Gastroesophageal sphincter (tissue), 4 donors: ENCODE measurements at regions not wholly inside any gene's neighbourhood (a gene's known extent, or its start where the extent isn't known, plus 50 kb on each side); places are given as distances from the start of the nearest gene placed in this dataset.

Experiments
- ATAC-seq: fragments of 150-250 bp; one replicate; pipeline ENCODE4 v1.9.1; 2016; ENCODE audit warnings: mild to moderate bottlenecking, moderate library complexity
- H3K27ac ChIP-seq, 4 donors: fragments of 200-600 bp; sonication (generic) in 3 of 4; 1 replicate in 3 of 4; 2 replicates in 1 of 4; pipeline ENCODE4 v1.5.1; 2016 to 2019
- H3K27me3 ChIP-seq: fragments of 200-600 bp; sonication (generic); one replicate; pipeline ENCODE4 v1.5.1; 2019
- H3K36me3 ChIP-seq, 2 donors: fragments of 200-600 bp; sonication (generic); one replicate each; pipeline ENCODE4 v1.5.1; 2019; ENCODE audit warnings: control low read depth in 1 of 2
- H3K4me1 ChIP-seq, 3 donors: fragments of 200-600 bp; sonication (generic); 1 replicate in 2 of 3; 2 replicates in 1 of 3; pipeline ENCODE4 v1.5.1; 2016 to 2019; ENCODE audit warnings: control low read depth in 2 of 3
- H3K4me3 ChIP-seq, 2 donors: fragments of 200-600 bp; sonication (generic); one replicate each; pipeline ENCODE4 v1.5.1; 2019; ENCODE audit warnings: mild to moderate bottlenecking in 1 of 2, moderate library complexity in 1 of 2
- H3K9me3 ChIP-seq, 3 donors: fragments of 200-600 bp; sonication (generic); one replicate each; pipeline ENCODE4 v1.5.1; 2017 to 2019; ENCODE audit warnings: control low read depth in 2 of 3
- EP300 ChIP-seq: sonication (generic); formaldehyde crosslinking; IDR thresholded peaks from one replicate; pipeline ENCODE4 v1.6.1; 2017; ENCODE audit warnings: antibody characterized with exemption, mild to moderate bottlenecking
- POLR2A ChIP-seq, 2 donors: fragments of 450-650 bp; IDR thresholded peaks; one replicate each; pipeline ENCODE4 v1.6.1; 2017; ENCODE audit warnings: antibody characterized with exemption in 2 of 2, mild to moderate bottlenecking in 2 of 2, moderate library complexity in 1 of 2
- POLR2AphosphoS5 ChIP-seq: sonication (generic); formaldehyde crosslinking; IDR thresholded peaks from one replicate; pipeline ENCODE4 v1.6.1; 2017; ENCODE audit warnings: antibody characterized with exemption
- WGBS, 2 donors: methylation state at CpG; one replicate each; pipeline ENCODE4 v1.1.5; 2018; ENCODE audit warnings: low coverage in 1 of 2; 5-methylcytosine and 5-hydroxymethylcytosine counted together
- TF ChIP-seq, protein P1 (sequence below), 4 experiments: fragments of 200-600 bp in 2 of 4; fragments of 450-650 bp in 2 of 4; sonication (generic) in 1 of 4; IDR thresholded peaks; one replicate each; pipeline ENCODE4 v1.5.1; 2017 to 2019; ENCODE audit warnings: antibody characterized with exemption in 4 of 4, mild to moderate bottlenecking in 2 of 4, moderate library complexity in 2 of 4

DNA sequence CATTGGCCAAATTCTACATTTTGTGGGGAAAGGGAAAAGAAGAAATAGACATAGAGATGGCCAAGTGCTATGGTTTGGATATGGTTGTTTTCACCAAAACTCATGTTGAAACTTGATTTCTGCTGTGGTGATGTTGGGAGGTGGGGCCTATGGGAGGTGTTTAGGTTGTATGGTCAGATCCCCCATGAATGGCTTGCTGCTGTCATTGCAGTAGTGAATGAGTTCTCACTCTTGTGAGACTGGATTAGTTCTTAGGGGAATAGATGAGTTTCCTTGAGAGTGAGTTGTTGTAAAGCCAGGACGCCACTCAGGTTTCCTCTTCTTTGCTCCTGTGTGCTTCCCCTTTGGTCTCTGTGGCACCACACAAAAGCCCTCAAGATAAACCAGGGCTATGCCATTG, 242.6 kb upstream of the RFC3 start:
- H3K27me3 ChIP-seq, result no peaks in the 10 kb centered on the region
- 63% methylated on average over 1 of the region's 1 CpG; no CpG with 5 or more reads in 1 of the 2 donors for WGBS, 2 donors
- H3K4me3 ChIP-seq, result no peak overlapping the region
- H3K36me3 ChIP-seq, result no peaks in the 10 kb centered on the region
- no peak overlapping the region for H3K27ac ChIP-seq
- TF ChIP-seq POLR2A (IDR thresholded peaks at IDR 0.05) (no peak), POLR2AphosphoS5 (no peak), EP300 (no peak)
- TF ChIP-seq, protein P1, sequence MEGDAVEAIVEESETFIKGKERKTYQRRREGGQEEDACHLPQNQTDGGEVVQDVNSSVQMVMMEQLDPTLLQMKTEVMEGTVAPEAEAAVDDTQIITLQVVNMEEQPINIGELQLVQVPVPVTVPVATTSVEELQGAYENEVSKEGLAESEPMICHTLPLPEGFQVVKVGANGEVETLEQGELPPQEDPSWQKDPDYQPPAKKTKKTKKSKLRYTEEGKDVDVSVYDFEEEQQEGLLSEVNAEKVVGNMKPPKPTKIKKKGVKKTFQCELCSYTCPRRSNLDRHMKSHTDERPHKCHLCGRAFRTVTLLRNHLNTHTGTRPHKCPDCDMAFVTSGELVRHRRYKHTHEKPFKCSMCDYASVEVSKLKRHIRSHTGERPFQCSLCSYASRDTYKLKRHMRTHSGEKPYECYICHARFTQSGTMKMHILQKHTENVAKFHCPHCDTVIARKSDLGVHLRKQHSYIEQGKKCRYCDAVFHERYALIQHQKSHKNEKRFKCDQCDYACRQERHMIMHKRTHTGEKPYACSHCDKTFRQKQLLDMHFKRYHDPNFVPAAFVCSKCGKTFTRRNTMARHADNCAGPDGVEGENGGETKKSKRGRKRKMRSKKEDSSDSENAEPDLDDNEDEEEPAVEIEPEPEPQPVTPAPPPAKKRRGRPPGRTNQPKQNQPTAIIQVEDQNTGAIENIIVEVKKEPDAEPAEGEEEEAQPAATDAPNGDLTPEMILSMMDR (IDR thresholded peaks at IDR 0.05), result no peak
- H3K4me1 ChIP-seq, result peaks cover 0 to 17% (median 5%) of the 10 kb centered on the region in 3 donors
- no peaks in the 10 kb centered on the region for H3K9me3 ChIP-seq
- no peak for ATAC-seq

DNA sequence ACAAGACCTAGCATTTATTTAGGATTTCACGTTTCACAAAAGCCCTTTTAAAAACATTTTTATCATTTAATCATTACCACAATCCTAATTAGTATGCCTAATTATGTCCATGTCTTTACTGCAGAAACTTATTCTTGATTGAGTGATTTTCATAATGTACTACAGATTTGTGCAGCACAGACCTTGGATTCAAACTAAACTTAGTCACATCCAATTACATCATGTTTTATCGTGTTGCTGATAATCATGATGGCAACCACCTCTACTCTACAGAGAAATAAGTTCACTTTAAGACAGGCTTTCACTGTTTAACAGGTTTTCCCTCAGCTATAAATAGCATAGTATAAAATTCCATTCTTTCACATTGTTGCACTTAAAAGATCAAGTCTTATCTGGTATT, 240.9 kb upstream of the RFC3 start:
- Histone ChIP-seq H3K27me3 (no peaks in the 10 kb centered on the region), H3K4me1 (peaks cover 0 to 17% (median 5%) of the 10 kb centered on the region in 3 donors), H3K4me3 (no peak overlapping the region), H3K36me3 (no peaks in the 10 kb centered on the region), H3K9me3 (no peaks in the 10 kb centered on the region), H3K27ac (no peak overlapping the region)
- ATAC-seq, result no peak
- 6 to 13% methylated on average over 2 of the region's 2 CpGs for WGBS, 2 donors
- no peak for TF ChIP-seq EP300
- no peak for TF ChIP-seq POLR2A (IDR thresholded peaks at IDR 0.05)
- TF ChIP-seq, protein P1 (IDR thresholded peaks at IDR 0.05), result no peak
- no peak for TF ChIP-seq POLR2AphosphoS5

DNA sequence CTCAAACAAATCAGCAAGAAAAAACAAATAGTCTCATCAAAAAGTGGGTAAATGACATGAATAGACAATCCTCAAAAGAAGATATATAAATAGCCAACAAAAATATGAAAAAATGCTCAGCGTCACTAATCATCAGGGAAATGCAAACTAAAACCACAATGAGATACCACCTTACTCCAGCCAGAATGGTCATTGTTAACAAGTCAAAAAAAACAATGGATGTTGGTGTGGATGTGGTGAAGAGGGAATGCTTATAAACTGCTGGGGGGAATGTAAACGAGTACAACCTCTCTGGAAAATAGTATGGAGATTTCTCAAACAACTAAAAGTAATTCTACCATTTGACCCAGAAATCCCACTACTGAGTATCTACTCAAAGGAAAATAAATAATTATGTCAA, 239.2 kb upstream of the RFC3 start:
- no peaks in the 10 kb centered on the region for H3K9me3 ChIP-seq
- no peak overlapping the region for H3K27ac ChIP-seq
- H3K4me1 ChIP-seq, result peaks cover 0 to 17% (median 5%) of the 10 kb centered on the region in 3 donors
- H3K36me3 ChIP-seq, result no peaks in the 10 kb centered on the region
- 88 to 89% methylated on average over 1 to 2 of the region's 2 CpGs for WGBS, 2 donors
- TF ChIP-seq, protein P1 (IDR thresholded peaks at IDR 0.05), result no peak
- no peak for TF ChIP-seq POLR2A (IDR thresholded peaks at IDR 0.05)
- no peak for TF ChIP-seq EP300
- no peak for TF ChIP-seq POLR2AphosphoS5
- no peak overlapping the region for H3K4me3 ChIP-seq
- ATAC-seq, result no peak
- H3K27me3 ChIP-seq, result no peaks in the 10 kb centered on the region

DNA sequence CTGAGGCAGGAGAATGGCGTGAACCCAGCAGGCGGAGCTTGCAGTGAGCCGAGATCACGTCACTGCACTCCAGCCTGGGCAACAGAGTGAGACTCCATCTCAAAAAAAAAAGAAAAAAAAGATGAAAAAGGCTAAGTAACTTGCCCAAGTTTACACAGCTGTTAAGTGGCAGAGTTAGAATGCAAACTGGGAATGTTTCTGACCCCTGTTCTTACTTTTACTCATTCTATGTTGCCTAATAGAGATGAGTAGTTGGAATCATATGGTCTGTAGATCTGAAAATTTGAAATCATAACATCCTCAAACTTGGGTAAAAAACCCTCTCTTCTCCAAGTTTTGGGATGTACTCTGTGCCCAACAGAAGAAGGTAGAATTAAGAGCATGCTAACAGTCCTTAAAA, 235.8 kb upstream of the RFC3 start:
- 92% methylated on average over 2 of the region's 4 CpGs; no CpG with 5 or more reads in 1 of the 2 donors for whole genome bisulfite sequencing, 2 donors
- no peaks in the 10 kb centered on the region for H3K27me3 ChIP-seq
- no peak overlapping the region for H3K27ac ChIP-seq
- no peak for TF ChIP-seq EP300
- no peak for TF ChIP-seq POLR2A (IDR thresholded peaks at IDR 0.05)
- TF ChIP-seq, protein P1 (IDR thresholded peaks at IDR 0.05), result no peak
- no peak for TF ChIP-seq POLR2AphosphoS5
- H3K36me3 ChIP-seq, result no peaks in the 10 kb centered on the region
- no peaks in the 10 kb centered on the region for H3K9me3 ChIP-seq
- no peak overlapping the region for H3K4me3 ChIP-seq
- peaks cover 0 to 4% (median 0%) of the 10 kb centered on the region in 3 donors for H3K4me1 ChIP-seq
- no peak for ATAC-seq

DNA sequence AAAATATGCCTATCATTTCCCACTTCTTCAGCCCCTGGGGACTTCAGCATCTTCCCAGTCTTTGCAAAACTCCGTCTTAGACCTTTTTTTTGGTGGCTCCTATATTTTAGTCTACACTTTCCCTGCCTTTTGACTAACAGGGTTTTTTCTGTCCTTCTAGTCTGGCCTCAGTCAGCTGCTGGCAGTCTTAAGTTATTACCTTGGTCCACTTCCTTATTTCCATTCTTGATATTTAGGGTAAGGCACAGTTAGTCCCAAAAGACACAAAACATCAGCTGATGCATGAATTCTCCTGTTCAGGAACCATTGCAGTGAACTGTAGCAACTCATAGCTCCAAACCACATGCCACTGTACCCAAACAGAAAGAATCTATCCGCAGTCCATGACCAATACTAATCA, 234.6 kb upstream of the RFC3 start:
- Histone ChIP-seq H3K9me3 (no peaks in the 10 kb centered on the region), H3K4me3 (no peak overlapping the region), H3K27me3 (no peaks in the 10 kb centered on the region), H3K27ac (no peak overlapping the region), H3K4me1 (no peaks in the 10 kb centered on the region), H3K36me3 (no peaks in the 10 kb centered on the region)
- no peak for ATAC-seq
- WGBS, 2 donors, result 95 to 100% methylated on average over 2 of the region's 2 CpGs
- TF ChIP-seq, protein P1 (IDR thresholded peaks at IDR 0.05), result no peak
- TF ChIP-seq POLR2A (IDR thresholded peaks at IDR 0.05) (no peak), EP300 (no peak), POLR2AphosphoS5 (no peak)
